Astrocyte of the cerebellum (primary cell): ENCODE measurements at regions not wholly inside any gene's neighbourhood (a gene's known extent, or its start where the extent isn't known, plus 50 kb on each side); places are given as distances from the start of the nearest gene placed in this dataset.

Experiments
- DNase-seq: peaks from one replicate; pipeline ENCODE4 v3.0.0-alpha.2; 2011; ENCODE audit warnings: low read depth
- H3K4me3 ChIP-seq: 2 replicates; pipeline ENCODE4 v1.5.1; 2011; ENCODE audit warnings: mild to moderate bottlenecking, low read depth, low read length, moderate library complexity
- in situ Hi-C: cut with HindIII; loops from 2 replicates; pipeline ENCODE4 v1.10.0; 2017; ENCODE audit warnings: low sequenced_read_pairs
- TF ChIP-seq, protein P1 (sequence below): IDR thresholded peaks from 2 replicates; pipeline ENCODE4 v1.5.1; 2012; ENCODE audit warnings: low read length, low read depth, moderate library complexity, mild to moderate bottlenecking; ENCODE audit errors: missing control alignments

DNA sequence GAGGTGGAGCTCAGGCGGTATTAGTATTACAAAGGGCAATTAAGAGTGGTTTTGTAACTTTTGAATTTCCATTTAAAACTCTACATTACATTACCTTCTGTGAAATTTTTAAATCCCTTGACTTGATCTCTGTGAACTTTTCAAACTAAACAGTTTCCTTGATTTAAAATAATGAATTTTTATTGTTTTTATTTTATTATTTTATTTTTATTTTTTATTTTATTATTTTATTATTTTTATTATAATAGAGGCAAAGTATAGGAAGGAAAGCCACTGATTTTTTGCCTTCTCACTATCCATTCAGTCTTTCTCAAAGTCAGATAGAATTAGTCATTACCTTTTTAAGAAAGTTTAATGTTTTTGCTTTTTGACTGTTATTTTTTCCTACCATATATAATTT is 1248.1 kb upstream of the SLC10A2 start:
- DNase-seq = no peak
- H3K4me3 ChIP-seq = no peak overlapping the region
- TF ChIP-seq, protein P1, sequence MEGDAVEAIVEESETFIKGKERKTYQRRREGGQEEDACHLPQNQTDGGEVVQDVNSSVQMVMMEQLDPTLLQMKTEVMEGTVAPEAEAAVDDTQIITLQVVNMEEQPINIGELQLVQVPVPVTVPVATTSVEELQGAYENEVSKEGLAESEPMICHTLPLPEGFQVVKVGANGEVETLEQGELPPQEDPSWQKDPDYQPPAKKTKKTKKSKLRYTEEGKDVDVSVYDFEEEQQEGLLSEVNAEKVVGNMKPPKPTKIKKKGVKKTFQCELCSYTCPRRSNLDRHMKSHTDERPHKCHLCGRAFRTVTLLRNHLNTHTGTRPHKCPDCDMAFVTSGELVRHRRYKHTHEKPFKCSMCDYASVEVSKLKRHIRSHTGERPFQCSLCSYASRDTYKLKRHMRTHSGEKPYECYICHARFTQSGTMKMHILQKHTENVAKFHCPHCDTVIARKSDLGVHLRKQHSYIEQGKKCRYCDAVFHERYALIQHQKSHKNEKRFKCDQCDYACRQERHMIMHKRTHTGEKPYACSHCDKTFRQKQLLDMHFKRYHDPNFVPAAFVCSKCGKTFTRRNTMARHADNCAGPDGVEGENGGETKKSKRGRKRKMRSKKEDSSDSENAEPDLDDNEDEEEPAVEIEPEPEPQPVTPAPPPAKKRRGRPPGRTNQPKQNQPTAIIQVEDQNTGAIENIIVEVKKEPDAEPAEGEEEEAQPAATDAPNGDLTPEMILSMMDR = no peak
- in situ Hi-C loops = no loop called here

DNA sequence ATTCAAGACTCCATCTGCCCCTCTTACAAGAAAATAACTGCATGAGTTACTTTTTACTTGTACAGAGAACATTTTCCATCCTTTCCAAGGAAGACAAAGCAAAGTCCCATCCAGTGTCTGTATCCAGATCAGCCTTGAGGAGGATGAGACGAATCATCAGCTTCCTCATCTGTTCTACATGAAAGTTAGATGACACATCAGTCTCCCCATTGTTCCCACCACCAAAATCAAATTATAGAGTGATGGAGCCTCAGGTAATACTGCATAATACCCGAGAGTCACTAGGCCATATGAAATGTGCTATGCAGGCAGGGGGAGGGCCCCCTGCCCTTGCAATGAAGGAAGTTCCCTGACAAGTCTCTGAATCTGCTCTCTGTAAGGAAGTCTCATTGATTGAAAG is 1244.6 kb upstream of the SLC10A2 start:
- no peak for DNase-seq
- no peak overlapping the region for H3K4me3 ChIP-seq
- TF ChIP-seq, protein P1 = no peak
- in situ Hi-C loops = no loop called here

DNA sequence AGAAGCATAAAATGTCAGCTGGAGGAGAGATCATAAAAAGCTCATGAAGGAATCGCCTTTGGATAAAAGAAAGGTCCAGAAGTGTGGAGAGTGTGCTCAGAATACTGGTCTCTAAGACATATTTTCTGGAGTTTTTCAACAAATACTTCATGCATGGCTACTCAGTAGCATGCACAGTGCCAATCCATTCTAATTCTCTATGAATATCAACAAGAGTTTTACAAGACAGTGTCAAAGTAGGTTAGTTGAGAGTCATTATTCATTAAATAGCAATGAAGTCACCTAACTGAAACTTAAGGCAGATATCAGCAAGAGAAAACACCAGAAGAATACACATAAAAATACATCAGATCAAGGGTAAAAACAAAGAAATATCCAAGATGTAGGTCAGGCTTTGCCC is 1243.2 kb upstream of the SLC10A2 start:
- in situ Hi-C loops = no loop called here
- TF ChIP-seq, protein P1 = no peak
- DNase-seq = no peak
- no peak overlapping the region for H3K4me3 ChIP-seq

DNA sequence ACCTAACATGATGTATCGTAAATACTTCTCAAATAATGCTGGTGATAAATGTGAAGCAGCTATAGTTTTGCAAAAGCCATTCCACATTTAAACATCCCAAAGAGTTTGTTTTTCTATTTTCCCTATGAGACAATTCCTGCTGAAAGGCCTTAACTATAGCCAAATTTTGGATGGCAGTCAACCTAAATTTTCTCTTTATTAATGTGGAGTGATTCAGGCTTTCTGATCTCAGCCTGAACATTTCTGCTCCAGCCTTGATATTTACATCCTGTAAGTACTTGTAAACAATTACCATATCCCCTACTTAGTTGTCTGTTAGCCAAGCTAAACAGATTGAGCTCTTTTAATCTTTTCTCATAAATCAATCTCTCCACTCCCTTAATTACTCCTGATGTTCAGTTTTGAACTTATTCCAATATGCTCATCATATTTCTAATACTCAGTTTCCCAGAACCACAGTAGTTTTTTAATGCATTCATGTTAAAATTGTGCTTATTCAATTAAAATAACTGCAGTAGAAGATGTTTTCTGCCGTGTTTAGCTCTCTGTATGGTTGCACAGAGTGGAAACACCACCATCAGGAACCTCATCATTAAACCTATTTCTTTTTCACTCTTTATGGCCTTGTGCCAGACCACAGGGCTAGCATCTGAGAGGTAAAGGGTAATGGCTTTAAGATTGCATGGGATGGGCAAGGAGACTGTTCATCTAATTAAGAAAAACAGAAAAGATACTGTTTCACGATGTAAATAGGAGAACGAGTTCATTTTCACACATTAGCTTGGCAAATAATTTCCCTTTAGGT is 1235.2 kb upstream of the SLC10A2 start:
- TF ChIP-seq, protein P1 = no peak
- in situ Hi-C loops = no loop called here
- H3K4me3 ChIP-seq = no peak overlapping the region
- DNase-seq = no peak

DNA sequence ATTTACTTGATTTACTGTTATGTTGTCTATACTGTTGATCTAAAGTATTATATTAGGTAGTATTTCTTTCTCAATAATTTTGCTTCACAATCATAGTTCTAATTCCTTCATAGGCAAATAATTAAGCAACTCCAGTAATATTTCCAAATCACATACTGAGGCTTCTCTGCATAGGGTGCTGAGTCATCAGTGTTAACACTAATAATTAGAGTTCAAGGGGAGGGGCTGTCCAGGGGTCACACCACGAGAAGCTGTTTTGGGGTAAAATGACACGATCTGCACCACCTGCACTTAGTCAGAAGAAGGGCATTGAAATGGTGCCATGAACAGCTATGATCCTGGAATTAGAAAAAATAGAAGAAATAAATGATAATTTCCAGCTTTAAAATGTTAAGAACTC is 1230.9 kb upstream of the SLC10A2 start:
- in situ Hi-C loops = no loop called here
- TF ChIP-seq, protein P1 = no peak
- no peak for DNase-seq
- no peak overlapping the region for H3K4me3 ChIP-seq

DNA sequence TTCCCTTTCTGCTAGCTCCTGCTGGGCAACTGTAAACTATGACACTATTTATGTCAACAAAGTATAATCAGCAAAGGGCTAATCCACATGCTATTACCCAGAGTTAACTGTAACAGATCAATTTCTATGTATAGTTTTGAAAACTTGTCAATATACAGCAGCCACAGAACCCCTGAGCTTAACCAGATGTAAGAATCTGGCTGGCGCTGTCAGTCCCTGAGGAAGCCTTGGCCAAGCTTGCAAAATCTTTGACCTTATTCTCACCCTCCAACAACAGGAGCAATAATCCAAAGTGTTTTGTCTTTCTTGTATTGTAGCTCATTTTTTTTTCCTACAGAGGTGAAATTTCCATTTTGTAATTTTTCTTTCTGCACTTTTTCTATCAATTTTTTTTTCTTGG is 1230.1 kb upstream of the SLC10A2 start:
- DNase-seq = no peak
- TF ChIP-seq, protein P1 = no peak
- H3K4me3 ChIP-seq = no peak overlapping the region
- in situ Hi-C loops = no loop called here
